Epithelial cell of proximal tubule (primary cell): ENCODE measurements at regions not wholly inside any gene's neighbourhood (a gene's known extent, or its start where the extent isn't known, plus 50 kb on each side); places are given as distances from the start of the nearest gene placed in this dataset.
"Not testable (repeated sequence)": the region's sequence is repeated elsewhere in the genome, so short reads cannot be mapped to it uniquely, and the experiment has no call there.

Source experiments
- DNase-seq: peaks from one replicate; pipeline ENCODE4 v3.0.0-alpha.2; 2011; ENCODE audit warnings: low read depth
- H3K4me3 ChIP-seq: 2 replicates; pipeline ENCODE4 v1.5.1; 2011; ENCODE audit warnings: low read depth, mild to moderate bottlenecking, low read length
- TF ChIP-seq, protein P1 (sequence below): conservative IDR thresholded peaks from 2 replicates; pipeline ENCODE4 v1.5.1; 2012; ENCODE audit warnings: low read depth, mild to moderate bottlenecking, low read length

DNA sequence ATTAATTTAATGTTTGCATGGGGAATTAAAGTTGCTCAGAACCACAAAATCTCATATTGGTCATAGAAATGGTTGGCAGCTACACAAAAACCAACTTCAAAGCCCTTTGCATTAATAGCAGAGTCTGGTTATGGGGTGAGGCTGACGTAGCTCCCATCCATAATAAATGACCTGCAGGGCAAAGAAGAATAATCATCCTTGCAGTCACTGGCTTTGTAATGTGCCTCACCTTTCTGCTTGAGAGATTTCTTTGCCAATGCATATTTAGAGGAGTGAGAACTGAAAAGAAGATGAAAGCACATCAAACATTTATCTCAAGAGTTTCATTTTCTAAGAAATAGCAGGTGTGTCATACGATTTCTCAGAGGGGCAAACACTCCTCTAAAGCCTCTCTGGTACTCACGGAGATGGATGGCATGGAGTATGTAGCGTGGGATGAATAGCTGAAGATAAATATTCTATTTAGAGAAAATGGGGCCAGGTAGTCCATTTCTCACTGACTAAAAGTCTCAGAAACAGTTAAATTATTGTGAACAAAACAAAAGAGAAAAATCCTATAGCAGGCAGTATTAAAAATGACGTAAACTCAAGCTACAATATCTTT, 1491.9 kb downstream of the FAM181B start:
- no peak overlapping the region for H3K4me3 ChIP-seq
- no peak for DNase-seq
- TF ChIP-seq, protein P1, sequence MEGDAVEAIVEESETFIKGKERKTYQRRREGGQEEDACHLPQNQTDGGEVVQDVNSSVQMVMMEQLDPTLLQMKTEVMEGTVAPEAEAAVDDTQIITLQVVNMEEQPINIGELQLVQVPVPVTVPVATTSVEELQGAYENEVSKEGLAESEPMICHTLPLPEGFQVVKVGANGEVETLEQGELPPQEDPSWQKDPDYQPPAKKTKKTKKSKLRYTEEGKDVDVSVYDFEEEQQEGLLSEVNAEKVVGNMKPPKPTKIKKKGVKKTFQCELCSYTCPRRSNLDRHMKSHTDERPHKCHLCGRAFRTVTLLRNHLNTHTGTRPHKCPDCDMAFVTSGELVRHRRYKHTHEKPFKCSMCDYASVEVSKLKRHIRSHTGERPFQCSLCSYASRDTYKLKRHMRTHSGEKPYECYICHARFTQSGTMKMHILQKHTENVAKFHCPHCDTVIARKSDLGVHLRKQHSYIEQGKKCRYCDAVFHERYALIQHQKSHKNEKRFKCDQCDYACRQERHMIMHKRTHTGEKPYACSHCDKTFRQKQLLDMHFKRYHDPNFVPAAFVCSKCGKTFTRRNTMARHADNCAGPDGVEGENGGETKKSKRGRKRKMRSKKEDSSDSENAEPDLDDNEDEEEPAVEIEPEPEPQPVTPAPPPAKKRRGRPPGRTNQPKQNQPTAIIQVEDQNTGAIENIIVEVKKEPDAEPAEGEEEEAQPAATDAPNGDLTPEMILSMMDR, result no peak

DNA sequence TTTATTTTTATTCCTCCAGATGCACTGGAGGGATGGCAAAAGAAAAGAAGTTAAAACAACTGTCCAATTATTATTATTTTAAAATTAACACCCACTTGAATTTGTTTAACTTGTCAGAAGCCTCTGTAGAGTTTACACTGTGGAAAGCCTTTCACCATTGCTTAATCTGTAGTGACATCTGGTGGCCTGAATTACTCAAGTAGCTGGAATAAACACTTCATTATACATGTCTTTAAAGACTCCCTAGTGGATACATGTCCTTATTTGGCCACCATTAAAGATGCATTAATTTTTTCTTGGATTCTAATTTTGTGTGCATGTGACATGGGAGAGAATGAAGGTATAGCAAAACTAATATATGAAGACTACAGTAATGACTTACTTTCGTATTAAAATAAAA, 1496.5 kb downstream of the FAM181B start:
- DNase-seq, result peak; percentile 26
- TF ChIP-seq, protein P1, result peak; percentile 68
- H3K4me3 ChIP-seq, result no peak overlapping the region

DNA sequence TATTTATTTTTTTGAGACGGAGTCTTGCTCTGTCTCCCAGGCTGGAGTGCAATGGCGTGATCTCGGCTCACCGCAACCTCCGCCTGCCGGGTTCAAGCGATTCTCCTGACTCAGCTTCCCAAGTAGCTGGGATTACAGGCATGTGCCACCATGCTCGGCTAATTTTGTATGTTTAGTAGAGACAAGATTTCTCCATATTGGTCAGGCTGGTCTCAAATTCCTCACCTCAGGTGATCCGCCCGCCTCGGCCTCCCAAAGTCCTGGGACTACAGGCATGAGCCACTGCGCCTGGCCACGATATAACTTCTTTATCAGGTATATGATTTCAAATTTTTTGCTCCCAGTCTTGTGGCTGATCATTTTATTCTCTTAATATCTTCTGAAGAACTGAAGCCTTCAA, 1506.3 kb downstream of the FAM181B start:
- not testable (repeated sequence) for H3K4me3 ChIP-seq, DNase-seq

DNA sequence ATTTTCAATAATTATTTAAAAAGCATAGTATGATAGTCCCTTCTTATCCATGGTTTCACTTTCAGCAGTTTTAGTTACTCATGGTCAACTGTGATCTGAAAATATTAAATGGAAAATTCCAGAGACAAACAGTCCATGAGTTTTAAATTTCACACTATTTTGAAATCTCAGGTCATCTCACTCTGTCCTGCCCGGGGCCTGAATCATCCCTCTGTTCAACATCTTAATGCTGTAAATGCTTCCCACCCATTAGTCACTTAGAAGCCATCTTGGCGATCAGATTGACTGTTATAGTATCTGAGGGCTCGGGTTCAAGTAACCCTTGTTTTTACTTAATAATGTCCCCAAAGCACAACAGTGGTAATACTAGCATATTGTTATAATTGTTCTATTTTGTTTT, 1509.3 kb downstream of the FAM181B start:
- TF ChIP-seq, protein P1, result no peak
- DNase-seq, result no peak
- no peak overlapping the region for H3K4me3 ChIP-seq

DNA sequence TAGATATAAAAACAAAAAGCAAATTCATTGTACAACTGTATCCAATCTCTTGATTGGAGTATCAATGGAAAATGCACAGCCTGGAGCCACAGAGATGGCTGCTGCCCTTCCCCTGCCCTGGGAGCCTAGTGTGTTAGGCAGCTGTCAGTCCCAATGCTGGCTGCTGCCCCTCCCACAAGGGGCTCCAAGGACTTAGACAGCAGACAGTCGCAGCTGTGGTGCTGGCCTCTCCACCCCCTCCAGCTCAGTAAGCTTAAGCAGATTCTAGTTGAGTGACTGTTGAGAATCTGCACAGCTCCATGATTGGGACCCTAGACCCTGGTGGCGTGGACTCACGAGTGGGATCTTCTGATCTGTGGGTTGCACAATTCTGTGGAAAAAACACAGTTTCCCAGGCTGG, 1511.2 kb downstream of the FAM181B start:
- TF ChIP-seq, protein P1, result no peak
- DNase-seq, result no peak
- no peak overlapping the region for H3K4me3 ChIP-seq

DNA sequence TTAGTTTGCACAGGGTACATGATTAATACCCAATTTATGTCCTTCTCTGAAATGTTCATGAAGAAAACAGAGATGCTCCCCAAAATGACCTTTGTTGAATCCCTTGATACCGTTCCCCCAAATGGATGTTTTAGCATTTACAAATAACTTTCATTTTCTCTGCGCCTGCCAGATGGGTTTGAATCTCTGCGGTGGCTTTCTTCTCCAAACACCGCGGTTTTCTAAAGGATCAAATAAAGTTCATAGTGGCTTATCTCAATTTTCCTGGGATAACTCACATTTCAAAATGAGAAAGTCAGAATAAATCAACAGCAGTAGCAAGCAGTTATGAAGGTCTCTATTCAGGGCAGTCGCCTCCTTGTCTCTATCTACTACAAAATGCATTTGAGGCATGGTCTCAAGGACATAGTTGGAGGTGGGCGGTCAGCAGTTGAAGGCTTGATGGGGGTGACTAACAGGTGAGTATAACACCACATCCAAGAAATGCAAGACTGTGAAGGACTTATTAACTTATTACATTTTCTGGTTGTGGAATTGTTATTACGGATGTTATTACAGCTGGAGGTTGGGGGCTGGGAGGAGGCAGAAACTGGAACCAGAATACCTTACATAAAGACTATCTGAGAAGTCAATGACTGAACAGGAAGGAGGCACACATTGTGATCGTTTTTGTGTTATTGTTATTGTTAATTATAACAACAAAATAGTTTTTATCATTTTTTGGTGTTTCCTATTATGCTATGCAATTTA, 1513.3 kb downstream of the FAM181B start:
- H3K4me3 ChIP-seq, result no peak overlapping the region
- TF ChIP-seq, protein P1, result no peak
- no peak for DNase-seq

DNA sequence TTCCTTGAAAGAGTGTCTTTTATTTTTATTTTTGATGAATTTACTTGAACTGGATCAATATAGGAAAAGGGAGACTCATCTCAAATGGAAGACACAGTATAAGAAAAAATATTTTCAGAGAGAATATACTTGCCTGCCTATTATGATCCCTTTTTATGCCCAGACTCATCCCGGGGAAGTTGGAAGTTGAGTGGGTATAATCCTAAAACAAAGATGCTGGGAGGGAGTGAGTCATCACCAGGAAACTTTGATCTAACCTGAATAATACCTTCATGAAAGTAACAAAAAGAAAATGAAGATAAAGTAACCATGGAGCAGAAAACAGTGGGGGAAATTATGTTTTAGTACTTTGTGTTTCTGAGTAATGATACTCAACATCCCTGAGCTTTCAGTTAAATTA, 1514.0 kb downstream of the FAM181B start:
- TF ChIP-seq, protein P1, result no peak
- no peak for DNase-seq
- H3K4me3 ChIP-seq, result no peak overlapping the region
